NCI-H82 (cell line): ENCODE measurements at regions not wholly inside any gene's neighbourhood (a gene's known extent, or its start where the extent isn't known, plus 50 kb on each side); places are given as distances from the start of the nearest gene placed in this dataset.
"Not testable (repeated sequence)": the region's sequence is repeated elsewhere in the genome, so short reads cannot be mapped to it uniquely, and the experiment has no call there.

Experiments
- DNase-seq: peaks from one replicate; lab custom pipeline; 2025; lab: John Stamatoyannopoulos, UW

- DNase-seq, result peak; percentile 30
Measured at GRCh38 chr18:41899535-41899934, 55.5 kb upstream of the PIK3C3 start.

GRCh38 chr18:41893432-41893831 is 61.6 kb upstream of the PIK3C3 start:
- no peak for DNase-seq

GRCh38 chr18:41887100-41887499 is 67.9 kb upstream of the PIK3C3 start:
- no peak for DNase-seq

- peak; percentile 62 for DNase-seq
Measured at GRCh38 chr18:41886126-41886807, 68.8 kb upstream of the PIK3C3 start.

- peak; percentile 11 for DNase-seq
Measured at GRCh38 chr18:41881285-41881684, 73.7 kb upstream of the PIK3C3 start.

- no peak for DNase-seq
Measured at GRCh38 chr18:41879256-41879655, 75.8 kb upstream of the PIK3C3 start.

GRCh38 chr18:41875094-41875780 is 79.8 kb upstream of the PIK3C3 start:
- DNase-seq, result no peak

GRCh38 chr18:41873730-41874129 is 81.3 kb upstream of the PIK3C3 start:
- DNase-seq, result no peak

- DNase-seq, result no peak
Measured at GRCh38 chr18:41872206-41872605, 82.8 kb upstream of the PIK3C3 start.

GRCh38 chr18:41871229-41872000 is 83.6 kb upstream of the PIK3C3 start:
- DNase-seq, result no peak

GRCh38 chr18:41870817-41871216 is 84.2 kb upstream of the PIK3C3 start:
- no peak for DNase-seq

- no peak for DNase-seq
Measured at GRCh38 chr18:41870191-41870590, 84.8 kb upstream of the PIK3C3 start.

- not testable (repeated sequence) for DNase-seq
Measured at GRCh38 chr18:41865796-41866195, 89.2 kb upstream of the PIK3C3 start.

GRCh38 chr18:41864216-41864615 is 90.8 kb upstream of the PIK3C3 start:
- no peak for DNase-seq

- no peak for DNase-seq
Measured at GRCh38 chr18:41862921-41863320, 92.1 kb upstream of the PIK3C3 start.

- no peak for DNase-seq
Measured at GRCh38 chr18:41860987-41861386, 94.0 kb upstream of the PIK3C3 start.

GRCh38 chr18:41858761-41859555 is 96.1 kb upstream of the PIK3C3 start:
- peak; percentile 65 for DNase-seq

- no peak for DNase-seq
Measured at GRCh38 chr18:41853280-41853679, 101.8 kb upstream of the PIK3C3 start.

- DNase-seq, result no peak
Measured at GRCh38 chr18:41850781-41851180, 104.3 kb upstream of the PIK3C3 start.

- no peak for DNase-seq
Measured at GRCh38 chr18:41849632-41850031, 105.4 kb upstream of the PIK3C3 start.

GRCh38 chr18:41845563-41845962 is 109.5 kb upstream of the PIK3C3 start:
- no peak for DNase-seq

- DNase-seq, result no peak
Measured at GRCh38 chr18:41842886-41843285, 112.1 kb upstream of the PIK3C3 start.
